ENCODE measurements at regions not wholly inside any gene's neighbourhood (a gene's known extent, or its start where the extent isn't known, plus 50 kb on each side); places are given as distances from the start of the nearest gene placed in this dataset.
"Not testable (repeated sequence)": the region's sequence is repeated elsewhere in the genome, so short reads cannot be mapped to it uniquely, and the experiment has no call there.

DNA sequence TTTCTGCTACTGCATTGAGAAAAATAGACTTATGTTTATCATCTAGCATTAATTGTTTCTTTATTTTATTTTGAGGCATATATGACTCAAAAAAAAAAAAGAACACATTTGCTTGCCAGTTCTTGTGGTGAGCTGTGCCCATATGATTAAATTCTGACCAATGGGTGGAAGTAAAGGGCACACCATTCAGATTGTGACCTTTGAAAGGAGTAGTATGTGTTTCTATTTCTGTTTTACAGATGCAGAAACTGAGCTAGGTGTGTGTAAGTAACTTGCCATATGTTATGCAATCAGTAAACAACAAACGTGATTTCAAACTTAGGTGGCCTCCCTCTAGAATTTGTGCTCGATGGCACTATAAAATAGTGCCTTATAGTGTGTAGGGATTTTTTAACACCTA is 368.1 kb upstream of the EDIL3 start:
- H3K9me3 Mint-ChIP-seq (ENCODE audit: unreplicated experiment), result no peaks in the 10 kb centered on the region
- H3K4me1 ChIP-seq, result no peaks in the 10 kb centered on the region
- H3K27me3 ChIP-seq (replicated peaks; ENCODE audit: control insufficient read depth, insufficient read depth, low read length), result no peaks in the 10 kb centered on the region
- BruUV-seq (replicated peaks), result no TSS peak
- DNase-seq, result no peak
- H3K4me3 ChIP-seq (ENCODE audit: low read depth, low read length), result no peak overlapping the region
- no peak overlapping the region for H3K4me3 Mint-ChIP-seq (ENCODE audit: unreplicated experiment)
- TF ChIP-seq, protein P1, sequence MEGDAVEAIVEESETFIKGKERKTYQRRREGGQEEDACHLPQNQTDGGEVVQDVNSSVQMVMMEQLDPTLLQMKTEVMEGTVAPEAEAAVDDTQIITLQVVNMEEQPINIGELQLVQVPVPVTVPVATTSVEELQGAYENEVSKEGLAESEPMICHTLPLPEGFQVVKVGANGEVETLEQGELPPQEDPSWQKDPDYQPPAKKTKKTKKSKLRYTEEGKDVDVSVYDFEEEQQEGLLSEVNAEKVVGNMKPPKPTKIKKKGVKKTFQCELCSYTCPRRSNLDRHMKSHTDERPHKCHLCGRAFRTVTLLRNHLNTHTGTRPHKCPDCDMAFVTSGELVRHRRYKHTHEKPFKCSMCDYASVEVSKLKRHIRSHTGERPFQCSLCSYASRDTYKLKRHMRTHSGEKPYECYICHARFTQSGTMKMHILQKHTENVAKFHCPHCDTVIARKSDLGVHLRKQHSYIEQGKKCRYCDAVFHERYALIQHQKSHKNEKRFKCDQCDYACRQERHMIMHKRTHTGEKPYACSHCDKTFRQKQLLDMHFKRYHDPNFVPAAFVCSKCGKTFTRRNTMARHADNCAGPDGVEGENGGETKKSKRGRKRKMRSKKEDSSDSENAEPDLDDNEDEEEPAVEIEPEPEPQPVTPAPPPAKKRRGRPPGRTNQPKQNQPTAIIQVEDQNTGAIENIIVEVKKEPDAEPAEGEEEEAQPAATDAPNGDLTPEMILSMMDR (IDR thresholded peaks at IDR 0.05; ENCODE audit: insufficient read depth in 1 of 2, low read depth in 1 of 2, low read length in 1 of 2, severe bottlenecking in 1 of 2, unreplicated experiment in 1 of 2), result no peak
- intact Hi-C loops (cut with micrococcal nuclease; ENCODE audit: unreplicated experiment), result no loop called here
- CTCF ChIA-PET, result no interaction called here
- H3K27me3 Mint-ChIP-seq (ENCODE audit: insufficient read depth, unreplicated experiment), result no peaks in the 10 kb centered on the region
- POLR2A ChIA-PET, result no interaction called here
- H3K9me3 ChIP-seq, result no peaks in the 10 kb centered on the region
- no peaks in the 10 kb centered on the region for H3K36me3 ChIP-seq (ENCODE audit: control insufficient read depth, insufficient read depth, low read length)
- H3K36me3 Mint-ChIP-seq (ENCODE audit: insufficient read depth, unreplicated experiment), result no peaks in the 10 kb centered on the region
- H3K4me1 Mint-ChIP-seq (ENCODE audit: low read depth, unreplicated experiment), result no peaks in the 10 kb centered on the region
- no peak overlapping the region for H3K27ac Mint-ChIP-seq (ENCODE audit: unreplicated experiment)

DNA sequence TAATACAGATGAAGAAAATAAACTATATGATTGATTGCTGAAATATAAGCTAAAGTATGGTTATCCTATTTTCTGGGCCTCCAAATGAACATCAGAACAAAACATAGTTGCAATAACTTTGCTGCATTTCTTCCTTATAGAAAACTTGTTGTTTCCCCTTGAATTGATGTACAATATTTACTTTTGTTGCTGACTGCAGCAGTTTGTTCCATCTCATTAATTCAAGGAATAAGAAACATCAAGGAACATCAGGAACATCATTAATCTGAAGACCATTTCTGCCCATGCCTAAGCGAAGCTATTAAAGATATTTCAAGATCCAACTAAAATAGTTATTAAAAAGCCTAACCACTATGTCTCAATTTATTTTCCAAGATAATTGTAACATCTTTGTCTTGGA is 363.6 kb upstream of the EDIL3 start:
- TF ChIP-seq, protein P1 (IDR thresholded peaks at IDR 0.05; ENCODE audit: insufficient read depth in 1 of 2, low read depth in 1 of 2, low read length in 1 of 2, severe bottlenecking in 1 of 2, unreplicated experiment in 1 of 2), result no peak
- BruUV-seq (replicated peaks), result no TSS peak

DNA sequence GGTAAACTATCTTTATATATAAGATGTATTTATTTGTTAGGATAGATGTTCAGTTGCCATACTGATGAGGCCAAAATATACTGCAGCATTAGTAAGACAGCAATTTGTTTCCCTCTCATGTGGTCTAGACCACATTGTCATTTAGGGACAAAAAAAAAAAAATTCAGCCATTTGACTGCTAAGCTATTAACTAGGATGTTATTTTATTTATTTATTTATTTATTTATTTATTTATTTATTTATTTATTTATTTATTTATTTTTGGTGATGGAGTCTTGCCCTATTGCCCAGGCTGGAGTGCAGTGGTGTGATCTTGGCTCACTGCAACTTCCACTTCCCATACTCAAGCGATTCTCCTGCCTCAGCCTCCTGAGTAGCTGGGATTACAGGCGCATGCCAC is 361.6 kb upstream of the EDIL3 start:
- POLR2A ChIA-PET; intact Hi-C loops (cut with micrococcal nuclease; ENCODE audit: unreplicated experiment); H3K9me3 Mint-ChIP-seq (ENCODE audit: unreplicated experiment): not testable (repeated sequence)

More for the DNA sequence above, 363.6 kb upstream of the EDIL3 start:
- ChIA-PET POLR2A (no interaction called here), CTCF (no interaction called here)
- Mint-ChIP-seq H3K36me3 (ENCODE audit: insufficient read depth, unreplicated experiment) (no peaks in the 10 kb centered on the region), H3K9me3 (ENCODE audit: unreplicated experiment) (no peaks in the 10 kb centered on the region), H3K27ac (ENCODE audit: unreplicated experiment) (no peak overlapping the region), H3K4me3 (ENCODE audit: unreplicated experiment) (no peak overlapping the region), H3K27me3 (ENCODE audit: insufficient read depth, unreplicated experiment) (no peaks in the 10 kb centered on the region), H3K4me1 (ENCODE audit: low read depth, unreplicated experiment) (no peaks in the 10 kb centered on the region)
- Histone ChIP-seq H3K9me3 (no peaks in the 10 kb centered on the region), H3K4me3 (ENCODE audit: low read depth, low read length) (no peak overlapping the region), H3K36me3 (ENCODE audit: control insufficient read depth, insufficient read depth, low read length) (no peaks in the 10 kb centered on the region), H3K27me3 (replicated peaks; ENCODE audit: control insufficient read depth, insufficient read depth, low read length) (no peaks in the 10 kb centered on the region), H3K4me1 (no peaks in the 10 kb centered on the region)
- intact Hi-C loops (cut with micrococcal nuclease; ENCODE audit: unreplicated experiment), result no loop called here
- no peak for DNase-seq

DNA sequence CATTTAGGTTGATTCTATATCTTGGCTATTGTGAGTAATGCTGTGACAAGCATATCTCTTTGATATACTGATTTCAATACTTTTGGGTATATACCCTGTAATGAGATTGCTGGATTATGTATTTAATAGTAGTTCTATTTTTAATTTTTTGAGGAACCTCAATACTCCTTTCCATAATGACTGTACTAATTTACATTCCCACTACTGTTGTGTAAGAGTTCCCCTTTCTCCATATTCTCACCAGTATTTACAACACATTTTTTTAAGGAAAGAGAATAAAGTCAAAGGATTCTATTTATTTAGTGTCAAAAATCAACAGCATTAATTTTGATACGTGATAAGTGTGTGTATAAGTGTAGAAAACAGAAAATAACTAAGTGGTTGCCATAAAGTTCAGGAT is 356.4 kb upstream of the EDIL3 start:
- BruUV-seq (replicated peaks), result no TSS peak
- TF ChIP-seq, protein P1 (IDR thresholded peaks at IDR 0.05; ENCODE audit: insufficient read depth in 1 of 2, low read depth in 1 of 2, low read length in 1 of 2, severe bottlenecking in 1 of 2, unreplicated experiment in 1 of 2), result no peak
- Mint-ChIP-seq H3K4me1 (ENCODE audit: low read depth, unreplicated experiment) (no peaks in the 10 kb centered on the region), H3K27ac (ENCODE audit: unreplicated experiment) (no peak overlapping the region), H3K36me3 (ENCODE audit: insufficient read depth, unreplicated experiment) (no peaks in the 10 kb centered on the region), H3K27me3 (ENCODE audit: insufficient read depth, unreplicated experiment) (no peaks in the 10 kb centered on the region), H3K4me3 (ENCODE audit: unreplicated experiment) (no peak overlapping the region), H3K9me3 (ENCODE audit: unreplicated experiment) (no peaks in the 10 kb centered on the region)
- Histone ChIP-seq H3K4me3 (ENCODE audit: low read depth, low read length) (no peak overlapping the region), H3K27me3 (replicated peaks; ENCODE audit: control insufficient read depth, insufficient read depth, low read length) (no peaks in the 10 kb centered on the region), H3K4me1 (no peaks in the 10 kb centered on the region), H3K36me3 (ENCODE audit: control insufficient read depth, insufficient read depth, low read length) (no peaks in the 10 kb centered on the region), H3K9me3 (no peaks in the 10 kb centered on the region)
- POLR2A ChIA-PET, result no interaction called here
- intact Hi-C loops (cut with micrococcal nuclease; ENCODE audit: unreplicated experiment), result no loop called here
- no peak for DNase-seq
- CTCF ChIA-PET, result no interaction called here

More for the DNA sequence above, 361.6 kb upstream of the EDIL3 start:
- BruUV-seq (replicated peaks); H3K4me3 ChIP-seq (ENCODE audit: low read depth, low read length); H3K27me3 ChIP-seq (replicated peaks; ENCODE audit: control insufficient read depth, insufficient read depth, low read length); H3K36me3 ChIP-seq (ENCODE audit: control insufficient read depth, insufficient read depth, low read length); H3K27ac Mint-ChIP-seq (ENCODE audit: unreplicated experiment); H3K4me1 Mint-ChIP-seq (ENCODE audit: low read depth, unreplicated experiment); H3K4me1 ChIP-seq; H3K4me3 Mint-ChIP-seq (ENCODE audit: unreplicated experiment); H3K36me3 Mint-ChIP-seq (ENCODE audit: insufficient read depth, unreplicated experiment); CTCF ChIA-PET; H3K9me3 ChIP-seq; H3K27me3 Mint-ChIP-seq (ENCODE audit: insufficient read depth, unreplicated experiment); DNase-seq: not testable (repeated sequence)
